ENCODE measurements at regions not wholly inside any gene's neighbourhood (a gene's known extent, or its start where the extent isn't known, plus 50 kb on each side); places are given as distances from the start of the nearest gene placed in this dataset.

DNA sequence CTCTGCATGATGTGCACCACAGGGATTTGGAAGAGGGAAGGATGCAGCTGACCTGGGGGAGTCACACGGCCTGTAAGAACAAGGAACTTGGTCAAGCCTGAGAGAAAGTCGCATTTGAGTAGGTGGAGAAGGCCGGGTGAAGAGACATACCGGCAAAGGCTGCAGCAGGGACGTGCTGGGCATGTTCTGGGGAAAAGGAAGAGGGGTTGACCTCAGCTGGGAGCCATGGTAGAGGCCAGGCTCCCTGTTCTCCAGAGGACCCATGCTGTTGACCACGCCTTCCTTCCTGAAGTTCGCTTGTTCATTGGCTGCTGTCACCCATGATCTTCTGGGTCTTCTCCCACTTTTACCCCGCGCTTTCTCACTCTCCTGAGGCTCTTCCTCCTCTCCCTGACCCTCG lies 84.5 kb downstream of the HTR5A start:
- no peak overlapping the region for H3K4me3 Mint-ChIP-seq (ENCODE audit: unreplicated experiment)
- ChIA-PET POLR2A (no interaction called here), CTCF (interaction anchor here (0.6 kb wide), 1 partner anchor 240 kb away, joined by 3 read pairs; no protein-coding TSS in a partner anchor)
- H3K27ac Mint-ChIP-seq (ENCODE audit: low read depth, unreplicated experiment) = no peak overlapping the region
- peaks cover 12% of the 10 kb centered on the region for H3K9me3 Mint-ChIP-seq (ENCODE audit: unreplicated experiment)
- no peaks in the 10 kb centered on the region for H3K4me1 Mint-ChIP-seq (ENCODE audit: insufficient read depth, unreplicated experiment)
- H3K27me3 Mint-ChIP-seq (ENCODE audit: insufficient read depth, unreplicated experiment) = no peaks in the 10 kb centered on the region
- BruUV-seq (replicated peaks) = no TSS peak
- TF ChIP-seq, protein P1, sequence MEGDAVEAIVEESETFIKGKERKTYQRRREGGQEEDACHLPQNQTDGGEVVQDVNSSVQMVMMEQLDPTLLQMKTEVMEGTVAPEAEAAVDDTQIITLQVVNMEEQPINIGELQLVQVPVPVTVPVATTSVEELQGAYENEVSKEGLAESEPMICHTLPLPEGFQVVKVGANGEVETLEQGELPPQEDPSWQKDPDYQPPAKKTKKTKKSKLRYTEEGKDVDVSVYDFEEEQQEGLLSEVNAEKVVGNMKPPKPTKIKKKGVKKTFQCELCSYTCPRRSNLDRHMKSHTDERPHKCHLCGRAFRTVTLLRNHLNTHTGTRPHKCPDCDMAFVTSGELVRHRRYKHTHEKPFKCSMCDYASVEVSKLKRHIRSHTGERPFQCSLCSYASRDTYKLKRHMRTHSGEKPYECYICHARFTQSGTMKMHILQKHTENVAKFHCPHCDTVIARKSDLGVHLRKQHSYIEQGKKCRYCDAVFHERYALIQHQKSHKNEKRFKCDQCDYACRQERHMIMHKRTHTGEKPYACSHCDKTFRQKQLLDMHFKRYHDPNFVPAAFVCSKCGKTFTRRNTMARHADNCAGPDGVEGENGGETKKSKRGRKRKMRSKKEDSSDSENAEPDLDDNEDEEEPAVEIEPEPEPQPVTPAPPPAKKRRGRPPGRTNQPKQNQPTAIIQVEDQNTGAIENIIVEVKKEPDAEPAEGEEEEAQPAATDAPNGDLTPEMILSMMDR (IDR thresholded peaks at IDR 0.05; ENCODE audit: unreplicated experiment) = no peak
- H3K36me3 Mint-ChIP-seq (ENCODE audit: insufficient read depth, unreplicated experiment) = no peaks in the 10 kb centered on the region
- DNase-seq (ENCODE audit: unreplicated experiment) = no peak
- intact Hi-C loops (cut with micrococcal nuclease) = no loop called here

GRCh38 chr7:155161690-155162089 lies 91.6 kb downstream of the HTR5A start:
- H3K36me3 Mint-ChIP-seq (ENCODE audit: insufficient read depth, unreplicated experiment) = no peaks in the 10 kb centered on the region
- no peak overlapping the region for H3K27ac Mint-ChIP-seq (ENCODE audit: low read depth, unreplicated experiment)
- CTCF ChIA-PET = no interaction called here
- intact Hi-C loops (cut with micrococcal nuclease) = no loop called here
- TF ChIP-seq, protein P1 (IDR thresholded peaks at IDR 0.05; ENCODE audit: unreplicated experiment) = no peak
- H3K4me3 Mint-ChIP-seq (ENCODE audit: unreplicated experiment) = no peak overlapping the region
- H3K27me3 Mint-ChIP-seq (ENCODE audit: insufficient read depth, unreplicated experiment) = peaks cover 14% of the 10 kb centered on the region
- H3K9me3 Mint-ChIP-seq (ENCODE audit: unreplicated experiment) = peaks cover 6% of the 10 kb centered on the region
- BruUV-seq (replicated peaks) = no TSS peak
- POLR2A ChIA-PET = interaction anchor here (0.8 kb wide), 1 partner anchor 14 kb away, joined by 3 read pairs; no protein-coding TSS in a partner anchor
- DNase-seq (ENCODE audit: unreplicated experiment) = no peak
- H3K4me1 Mint-ChIP-seq (ENCODE audit: insufficient read depth, unreplicated experiment) = peaks cover 11% of the 10 kb centered on the region

DNA sequence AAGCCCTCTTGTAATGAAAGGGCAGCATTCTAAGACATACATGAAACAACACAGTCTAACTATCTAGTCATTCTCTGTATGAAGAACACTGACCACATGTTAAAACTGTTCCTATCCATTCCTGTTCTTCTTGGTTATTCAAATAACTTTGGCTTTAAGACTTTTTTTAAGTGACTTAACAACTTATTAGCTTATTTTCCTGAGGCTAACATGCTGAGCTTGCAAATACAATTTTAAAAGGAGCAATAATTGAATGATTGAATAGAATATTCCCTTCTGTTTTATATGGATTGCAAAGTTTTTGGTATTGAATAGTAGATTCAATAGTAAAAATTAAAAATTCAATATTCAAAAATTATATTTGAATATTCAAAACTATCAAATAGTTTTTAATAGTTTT lies 92.3 kb downstream of the HTR5A start:
- Mint-ChIP-seq H3K9me3 (ENCODE audit: unreplicated experiment) (peaks cover 6% of the 10 kb centered on the region), H3K4me3 (ENCODE audit: unreplicated experiment) (no peak overlapping the region), H3K36me3 (ENCODE audit: insufficient read depth, unreplicated experiment) (no peaks in the 10 kb centered on the region), H3K4me1 (ENCODE audit: insufficient read depth, unreplicated experiment) (peaks cover 15% of the 10 kb centered on the region), H3K27me3 (ENCODE audit: insufficient read depth, unreplicated experiment) (peaks cover 14% of the 10 kb centered on the region), H3K27ac (ENCODE audit: low read depth, unreplicated experiment) (no peak overlapping the region)
- ChIA-PET CTCF (interaction anchor here (0.6 to 1.1 kb wide), 2 partner anchors 28 to 491 kb away, joined by 3 to 5 read pairs; no protein-coding TSS in a partner anchor), POLR2A (interaction anchor here (0.7 to 1.1 kb wide), 2 partner anchors 68 to 178 kb away, joined by 3 read pairs; no protein-coding TSS in a partner anchor)
- no peak for DNase-seq (ENCODE audit: unreplicated experiment)
- BruUV-seq (replicated peaks) = no TSS peak
- TF ChIP-seq, protein P1 (IDR thresholded peaks at IDR 0.05; ENCODE audit: unreplicated experiment) = no peak
- intact Hi-C loops (cut with micrococcal nuclease) = no loop called here

DNA sequence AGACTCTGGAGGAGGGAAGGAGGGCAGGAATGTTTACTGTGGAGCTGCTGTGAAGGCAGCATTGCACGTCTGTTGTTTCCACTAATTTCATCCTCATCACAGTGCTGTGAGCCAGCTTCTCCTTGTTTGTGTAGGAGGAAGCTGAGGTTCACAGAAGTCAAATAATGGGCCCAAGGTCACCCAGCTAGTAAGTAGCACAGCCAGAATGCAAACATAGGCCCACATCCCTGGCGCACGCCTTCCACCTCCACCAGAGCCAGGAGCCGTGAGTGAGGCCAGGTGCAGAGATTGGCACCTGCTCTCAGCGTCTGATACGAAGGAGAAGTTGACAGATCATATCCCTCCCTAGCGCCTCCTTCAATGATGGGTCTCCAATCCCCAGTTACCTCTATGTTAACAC lies 93.6 kb downstream of the HTR5A start:
- DNase-seq (ENCODE audit: unreplicated experiment) = no peak
- H3K27me3 Mint-ChIP-seq (ENCODE audit: insufficient read depth, unreplicated experiment) = peaks cover 14% of the 10 kb centered on the region
- intact Hi-C loops (cut with micrococcal nuclease) = no loop called here
- H3K4me1 Mint-ChIP-seq (ENCODE audit: insufficient read depth, unreplicated experiment) = peaks cover 18% of the 10 kb centered on the region
- POLR2A ChIA-PET = interaction anchor here (1.1 kb wide), 1 partner anchor 179 kb away, joined by 3 read pairs; no protein-coding TSS in a partner anchor
- H3K9me3 Mint-ChIP-seq (ENCODE audit: unreplicated experiment) = no peaks in the 10 kb centered on the region
- TF ChIP-seq, protein P1 (IDR thresholded peaks at IDR 0.05; ENCODE audit: unreplicated experiment) = no peak
- CTCF ChIA-PET = interaction anchor here (0.7 kb wide), 1 partner anchor 24 kb away, joined by 3 read pairs; no protein-coding TSS in a partner anchor
- H3K36me3 Mint-ChIP-seq (ENCODE audit: insufficient read depth, unreplicated experiment) = no peaks in the 10 kb centered on the region
- no TSS peak for BruUV-seq (replicated peaks)
- H3K27ac Mint-ChIP-seq (ENCODE audit: low read depth, unreplicated experiment) = no peak overlapping the region
- no peak overlapping the region for H3K4me3 Mint-ChIP-seq (ENCODE audit: unreplicated experiment)
